GM12874 (cell line): ENCODE measurements at regions not wholly inside any gene's neighbourhood (a gene's known extent, or its start where the extent isn't known, plus 50 kb on each side); places are given as distances from the start of the nearest gene placed in this dataset.

Experiments used
- CTCF ChIP-seq: IDR thresholded peaks from 2 replicates; pipeline ENCODE4 v1.5.1; 2011; ENCODE audit warnings: low read depth, mild to moderate bottlenecking, control low read depth, low read length, moderate library complexity; ENCODE audit not compliant: insufficient read depth

- TF ChIP-seq CTCF: no peak
Measured at GRCh38 chr16:7124242-7124641, 208.4 kb upstream of the RBFOX1 start.

GRCh38 chr16:7116734-7117133 lies 215.9 kb upstream of the RBFOX1 start:
- no peak for TF ChIP-seq CTCF

- TF ChIP-seq CTCF: no peak
Measured at GRCh38 chr16:7115898-7116297, 216.7 kb upstream of the RBFOX1 start.

- no peak for TF ChIP-seq CTCF
Measured at GRCh38 chr16:7113949-7114348, 218.7 kb upstream of the RBFOX1 start.

GRCh38 chr16:7113395-7113794 lies 219.2 kb upstream of the RBFOX1 start:
- TF ChIP-seq CTCF: no peak

GRCh38 chr16:7111265-7111664 lies 221.4 kb upstream of the RBFOX1 start:
- TF ChIP-seq CTCF: no peak

GRCh38 chr16:7107436-7107835 lies 225.2 kb upstream of the RBFOX1 start:
- TF ChIP-seq CTCF: no peak

GRCh38 chr16:7103056-7103455 lies 229.6 kb upstream of the RBFOX1 start:
- no peak for TF ChIP-seq CTCF
